ENCODE measurements at regions not wholly inside any gene's neighbourhood (a gene's known extent, or its start where the extent isn't known, plus 50 kb on each side); places are given as distances from the start of the nearest gene placed in this dataset.

- H3K9me3 ChIP-seq (ENCODE audit: control insufficient read depth, low read depth, low read length) = peaks cover 4% of the 10 kb centered on the region
- no peak overlapping the region for H2BK120ac ChIP-seq (ENCODE audit: low read depth, low read length, poor library complexity, severe bottlenecking)
- H3K4me2 ChIP-seq (ENCODE audit: insufficient read depth, insufficient read length, low read length) = no peak overlapping the region
- Mint-ChIP-seq H3K4me1 (no peaks in the 10 kb centered on the region), H3K36me3 (ENCODE audit: insufficient read depth in 1 of 3, low read depth in 3 of 3) (peaks cover 0 to 5% (median 0%) of the 10 kb centered on the region in 3 experiments; a peak in 3 of 7 replicates), H3K27ac (no peak overlapping the region), H3K4me3 (no peak overlapping the region), H3K27me3 (ENCODE audit: low read depth) (no peaks in the 10 kb centered on the region), H3K9me3 (peaks cover 6 to 11% of the 10 kb centered on the region in 2 experiments)
- no peak for TF ChIP-seq CTCF (conservative IDR thresholded peaks at IDR 0.05)
- H2AK5ac ChIP-seq (ENCODE audit: insufficient read length, low read length) = no peak overlapping the region
- no peak for DNase-seq
- no peak overlapping the region for H4K8ac ChIP-seq (replicated peaks; ENCODE audit: insufficient read length, low read depth, low read length)
- H2BK12ac ChIP-seq (ENCODE audit: insufficient read length, low read depth, low read length) = no peak overlapping the region
- H3K79me2 ChIP-seq (ENCODE audit: insufficient read depth, low read length) = no peaks in the 10 kb centered on the region
- H4K91ac ChIP-seq (ENCODE audit: insufficient read length, low read depth, low read length) = no peak overlapping the region
- H2BK15ac ChIP-seq (ENCODE audit: low read depth, low read length) = no peak overlapping the region
- no peak overlapping the region for H2BK20ac ChIP-seq (ENCODE audit: low read depth, low read length, poor library complexity, severe bottlenecking)
- no peak overlapping the region for H3K27ac ChIP-seq (ENCODE audit: insufficient read length, low read depth, low read length)
- H3K27me3 ChIP-seq (ENCODE audit: insufficient read depth, low read length) = no peaks in the 10 kb centered on the region
- no peak overlapping the region for H3K56ac ChIP-seq (ENCODE audit: insufficient read length, low read depth, low read length)
- no peak overlapping the region for H3K23ac ChIP-seq (ENCODE audit: insufficient read length, low read depth, low read length)
- H3K4me1 ChIP-seq (ENCODE audit: insufficient read depth, low read length) = no peaks in the 10 kb centered on the region
- no peak overlapping the region for H3K4ac ChIP-seq (ENCODE audit: low read depth, low read length)
- no peak overlapping the region for H3K18ac ChIP-seq (ENCODE audit: insufficient read length, low read depth, low read length)
- no peak overlapping the region for H3T11ph ChIP-seq (ENCODE audit: low read length)
- H4K5ac ChIP-seq (ENCODE audit: insufficient read length, low read depth, low read length) = no peak overlapping the region
- no peaks in the 10 kb centered on the region for H4K20me1 ChIP-seq (ENCODE audit: control insufficient read depth, insufficient read depth, insufficient read length)
- no peak overlapping the region for H2AFZ ChIP-seq (ENCODE audit: low read length)
- no peak overlapping the region for H3K14ac ChIP-seq (ENCODE audit: insufficient read depth, low read length)
- H2BK5ac ChIP-seq (ENCODE audit: insufficient read length, low read length) = no peak overlapping the region
- no peaks in the 10 kb centered on the region for H3K23me2 ChIP-seq (ENCODE audit: insufficient read length, low read depth, low read length, poor library complexity, severe bottlenecking)
- H3K9ac ChIP-seq (ENCODE audit: extremely low read depth, insufficient read length, low read length) = no peak overlapping the region
- H3K79me1 ChIP-seq (ENCODE audit: insufficient read depth, low read depth, low read length, poor library complexity, severe bottlenecking) = no peaks in the 10 kb centered on the region
These were observed 61.4 kb upstream of the TNFSF18 start for GRCh38 chr1:173112129-173112528.

Data from H9 (cell line).